ENCODE measurements at regions not wholly inside any gene's neighbourhood (a gene's known extent, or its start where the extent isn't known, plus 50 kb on each side); places are given as distances from the start of the nearest gene placed in this dataset.
"Not testable (repeated sequence)": the region's sequence is repeated elsewhere in the genome, so short reads cannot be mapped to it uniquely, and the experiment has no call there.

GRCh38 chr6:82551831-82552230 is 188.2 kb downstream of the TPBG start:
- Histone ChIP-seq H3K27ac (no peak overlapping the region), H3K36me3 (replicated peaks in 1 of 2) (no peaks in the 10 kb centered on the region), H3K9me3 (replicated peaks in 1 of 3) (no peaks in the 10 kb centered on the region), H3K4me3 (no peak overlapping the region), H3K4me1 (replicated peaks in 1 of 2) (no peaks in the 10 kb centered on the region), H3K27me3 (no peaks in the 10 kb centered on the region)
- WGBS, 4 donors = 71 to 81% (median 75%) methylated on average over 6 to 7 of the region's 7 CpGs
- TF ChIP-seq CTCF (IDR thresholded peaks at IDR 0.05) = no peak
- no peak for TF ChIP-seq POLR2A (IDR thresholded peaks at IDR 0.05)
- intact Hi-C loops (cut with DNase I) = no loop called here
- DNase-seq = no peak

GRCh38 chr6:82553863-82554531 is 190.4 kb downstream of the TPBG start:
- Histone ChIP-seq H3K4me3 (no peak overlapping the region), H3K36me3 (replicated peaks in 1 of 2) (no peaks in the 10 kb centered on the region), H3K9me3 (replicated peaks in 1 of 3) (no peaks in the 10 kb centered on the region), H3K27me3 (no peaks in the 10 kb centered on the region), H3K4me1 (replicated peaks in 1 of 2) (no peaks in the 10 kb centered on the region), H3K27ac (no peak overlapping the region)
- 39 to 47% (median 42%) methylated on average over 2 of the region's 2 CpGs for WGBS, 4 donors
- no peak for DNase-seq
- no peak for TF ChIP-seq CTCF (IDR thresholded peaks at IDR 0.05)
- TF ChIP-seq POLR2A (IDR thresholded peaks at IDR 0.05) = no peak
- intact Hi-C loops (cut with DNase I) = no loop called here

GRCh38 chr6:82554666-82555065 is 191.0 kb downstream of the TPBG start:
- Histone ChIP-seq H3K27ac (no peak overlapping the region), H3K36me3 (replicated peaks in 1 of 2) (no peaks in the 10 kb centered on the region), H3K4me3 (no peak overlapping the region), H3K4me1 (replicated peaks in 1 of 2) (no peaks in the 10 kb centered on the region), H3K27me3 (no peaks in the 10 kb centered on the region), H3K9me3 (replicated peaks in 1 of 3) (no peaks in the 10 kb centered on the region)
- TF ChIP-seq POLR2A (IDR thresholded peaks at IDR 0.05) = no peak
- TF ChIP-seq CTCF (IDR thresholded peaks at IDR 0.05) = no peak
- WGBS, 4 donors = 63 to 87% (median 83%) methylated on average over 1 of the region's 1 CpG
- intact Hi-C loops (cut with DNase I) = no loop called here
- no peak for DNase-seq

GRCh38 chr6:82555801-82556200 is 192.2 kb downstream of the TPBG start:
- no peaks in the 10 kb centered on the region for H3K36me3 ChIP-seq (replicated peaks in 1 of 2)
- WGBS, 4 donors = 47 to 56% (median 52%) methylated on average over 1 of the region's 1 CpG
- DNase-seq = no peak
- H3K4me1 ChIP-seq (replicated peaks in 1 of 2) = no peaks in the 10 kb centered on the region
- no peak overlapping the region for H3K4me3 ChIP-seq
- H3K27me3 ChIP-seq = no peaks in the 10 kb centered on the region
- no peak overlapping the region for H3K27ac ChIP-seq
- intact Hi-C loops (cut with DNase I) = no loop called here
- TF ChIP-seq CTCF (IDR thresholded peaks at IDR 0.05) = no peak
- TF ChIP-seq POLR2A (IDR thresholded peaks at IDR 0.05) = no peak
- no peaks in the 10 kb centered on the region for H3K9me3 ChIP-seq (replicated peaks in 1 of 3)

- WGBS, 4 donors = 79 to 92% (median 87%) methylated on average over 11 to 20 of the region's 20 CpGs
- DNase-seq = not testable (repeated sequence)
These were observed 194.9 kb downstream of the TPBG start for GRCh38 chr6:82558531-82558930.

More at GRCh38 chr6:82558531-82558930, 194.9 kb downstream of the TPBG start:
- intact Hi-C loops (cut with DNase I); H3K4me3 ChIP-seq; H3K27ac ChIP-seq; H3K27me3 ChIP-seq; H3K4me1 ChIP-seq (replicated peaks in 1 of 2); H3K9me3 ChIP-seq (replicated peaks in 1 of 3); H3K36me3 ChIP-seq (replicated peaks in 1 of 2): not testable (repeated sequence)
